ENCODE measurements at regions not wholly inside any gene's neighbourhood (a gene's known extent, or its start where the extent isn't known, plus 50 kb on each side); places are given as distances from the start of the nearest gene placed in this dataset.

- TF ChIP-seq CTCF (IDR thresholded peaks at IDR 0.05) (no peak), MAX (IDR thresholded peaks at IDR 0.05; ENCODE audit: low read depth) (no peak), POLR2AphosphoS5 (IDR thresholded peaks at IDR 0.05; ENCODE audit: low read depth, low read length) (no peak), EZH2phosphoT487 (IDR thresholded peaks at IDR 0.05; ENCODE audit: borderline replicate concordance, low read depth) (no peak), MXI1 (IDR thresholded peaks at IDR 0.05; ENCODE audit: low read depth, low read length) (no peak), TCF12 (IDR thresholded peaks at IDR 0.05) (no peak), RAD21 (IDR thresholded peaks at IDR 0.05; ENCODE audit: low read length) (no peak), RFX5 (IDR thresholded peaks at IDR 0.05; ENCODE audit: low read length) (no peak), FOXJ3 (CRISPR knock-in tag; IDR thresholded peaks at IDR 0.05) (no peak)
Observed at GRCh38 chr6:19153981-19154295, 683.2 kb upstream of the ID4 start.
